H9 (cell line): ENCODE measurements at regions not wholly inside any gene's neighbourhood (a gene's known extent, or its start where the extent isn't known, plus 50 kb on each side); places are given as distances from the start of the nearest gene placed in this dataset.

Experiments used
- DNase-seq: peaks from one replicate; pipeline ENCODE4 v3.0.0-alpha.2; 2017
- H2AFZ ChIP-seq: one replicate; pipeline ENCODE4 v1.6.1; 2013; ENCODE audit warnings: mild to moderate bottlenecking, low read length, control low read depth, moderate library complexity
- H2AK5ac ChIP-seq: 2 replicates; pipeline ENCODE4 v1.6.1; 2013; ENCODE audit warnings: low read length, control low read depth, mixed read lengths; ENCODE audit not compliant: insufficient read length
- H2BK120ac ChIP-seq: one replicate; pipeline ENCODE4 v1.6.1; 2013; ENCODE audit warnings: low read depth, mild to moderate bottlenecking, low read length, control low read depth, inconsistent platforms; ENCODE audit not compliant: poor library complexity, severe bottlenecking
- H2BK12ac ChIP-seq: 2 replicates; pipeline ENCODE4 v1.6.1; 2013; ENCODE audit warnings: low read length, control low read depth, mixed read lengths, low read depth; ENCODE audit not compliant: insufficient read length
- H2BK15ac ChIP-seq: 2 replicates; pipeline ENCODE4 v1.6.1; 2013; ENCODE audit warnings: low read depth, low read length, control low read depth
- H2BK20ac ChIP-seq: one replicate; pipeline ENCODE4 v1.6.1; 2013; ENCODE audit warnings: low read depth, mild to moderate bottlenecking, low read length, control low read depth, inconsistent platforms; ENCODE audit not compliant: poor library complexity, severe bottlenecking
- H2BK5ac ChIP-seq: 2 replicates; pipeline ENCODE4 v1.6.1; 2013; ENCODE audit warnings: low read length, control low read depth, mixed read lengths; ENCODE audit not compliant: insufficient read length
- H3K14ac ChIP-seq: 2 replicates; pipeline ENCODE4 v1.6.1; 2013; ENCODE audit warnings: low read length, control low read depth; ENCODE audit not compliant: insufficient read depth
- H3K18ac ChIP-seq: 2 replicates; pipeline ENCODE4 v1.6.1; 2013; ENCODE audit warnings: low read depth, mild to moderate bottlenecking, mixed read lengths, low read length, control low read depth; ENCODE audit not compliant: insufficient read length
- H3K23ac ChIP-seq: 2 replicates; pipeline ENCODE4 v1.6.1; 2013; ENCODE audit warnings: low read length, control low read depth, mixed read lengths, low read depth; ENCODE audit not compliant: insufficient read length
- H3K23me2 ChIP-seq: 2 replicates; pipeline ENCODE4 v1.6.1; 2013; ENCODE audit warnings: low read depth, mild to moderate bottlenecking, mixed read lengths, low read length, control low read depth; ENCODE audit not compliant: insufficient read length, poor library complexity, severe bottlenecking
- H3K27ac ChIP-seq: 2 replicates; pipeline ENCODE4 v1.5.1; 2013; ENCODE audit warnings: low read length, control low read depth, mixed read lengths, low read depth; ENCODE audit not compliant: insufficient read length
- H3K27me3 ChIP-seq: 2 replicates; pipeline ENCODE4 v1.6.1; 2013; ENCODE audit warnings: low read length, control low read depth, inconsistent platforms; ENCODE audit not compliant: insufficient read depth
- H3K4ac ChIP-seq: 2 replicates; pipeline ENCODE4 v1.6.1; 2013; ENCODE audit warnings: low read depth, mild to moderate bottlenecking, control low read depth, inconsistent platforms, low read length, moderate library complexity
- H3K4me1 ChIP-seq: 2 replicates; pipeline ENCODE4 v1.6.1; 2013; ENCODE audit warnings: low read length, control low read depth, inconsistent platforms; ENCODE audit not compliant: insufficient read depth
- H3K4me2 ChIP-seq: 2 replicates; pipeline ENCODE4 v1.6.1; 2013; ENCODE audit warnings: low read length, control low read depth, mixed read lengths; ENCODE audit not compliant: insufficient read length, insufficient read depth
- H3K56ac ChIP-seq: 2 replicates; pipeline ENCODE4 v1.6.1; 2013; ENCODE audit warnings: low read depth, mild to moderate bottlenecking, mixed read lengths, low read length, control low read depth; ENCODE audit not compliant: insufficient read length
- H3K79me1 ChIP-seq: 2 replicates; pipeline ENCODE4 v1.6.1; 2013; ENCODE audit warnings: low read depth, mild to moderate bottlenecking, moderate library complexity, low read length, control low read depth, inconsistent platforms; ENCODE audit not compliant: insufficient read depth, poor library complexity, severe bottlenecking
- H3K79me2 ChIP-seq: 2 replicates; pipeline ENCODE4 v1.6.1; 2013; ENCODE audit warnings: low read length, control low read depth, inconsistent platforms; ENCODE audit not compliant: insufficient read depth
- H3K9ac ChIP-seq: 2 replicates; pipeline ENCODE4 v1.6.1; 2013; ENCODE audit warnings: low read length, control low read depth, mixed read lengths; ENCODE audit not compliant: insufficient read length; ENCODE audit errors: extremely low read depth
- H3K9me3 ChIP-seq: one replicate; pipeline ENCODE4 v1.6.1; 2013; ENCODE audit warnings: low read depth, low read length, inconsistent platforms; ENCODE audit not compliant: control insufficient read depth
- H3T11ph ChIP-seq: one replicate; pipeline ENCODE4 v1.6.1; 2013; ENCODE audit warnings: mild to moderate bottlenecking, low read length, control low read depth, inconsistent platforms
- H4K20me1 ChIP-seq: one replicate; pipeline ENCODE4 v1.6.1; 2013; ENCODE audit not compliant: control insufficient read depth, insufficient read length, insufficient read depth
- H4K5ac ChIP-seq: 2 replicates; pipeline ENCODE4 v1.6.1; 2013; ENCODE audit warnings: low read depth, mild to moderate bottlenecking, mixed read lengths, low read length, control low read depth; ENCODE audit not compliant: insufficient read length
- H4K8ac ChIP-seq: replicated peaks from 2 replicates; pipeline ENCODE4 v1.6.1; 2013; ENCODE audit warnings: low read length, control low read depth, mixed read lengths, low read depth; ENCODE audit not compliant: insufficient read length
- H4K91ac ChIP-seq: 2 replicates; pipeline ENCODE4 v1.6.1; 2013; ENCODE audit warnings: low read depth, mild to moderate bottlenecking, moderate library complexity, mixed read lengths, low read length, control low read depth; ENCODE audit not compliant: insufficient read length
- H3K27ac Mint-ChIP-seq, 3 experiments: 2 replicates in 2 of 3; 3 replicates in 1 of 3; pipeline ENCODE4 v1.8.0; 2020 to 2021; ENCODE audit warnings: mixed read lengths in 3 of 3, mild to moderate bottlenecking in 1 of 3, moderate library complexity in 1 of 3
- H3K27me3 Mint-ChIP-seq: 2 replicates; pipeline ENCODE4 v1.8.0; 2021; ENCODE audit warnings: low read depth, mild to moderate bottlenecking, moderate library complexity, mixed read lengths
- H3K36me3 Mint-ChIP-seq, 3 experiments: 2 replicates in 2 of 3; 3 replicates in 1 of 3; pipeline ENCODE4 v1.8.0; 2020 to 2021; ENCODE audit warnings: low read depth in 3 of 3, mixed read lengths in 3 of 3; ENCODE audit not compliant: insufficient read depth in 1 of 3
- H3K4me1 Mint-ChIP-seq, 2 experiments: 2 replicates each; pipeline ENCODE4 v1.8.0; 2020; ENCODE audit warnings: mixed read lengths in 2 of 2
- H3K4me3 Mint-ChIP-seq, 2 experiments: 2 replicates in 1 of 2; 3 replicates in 1 of 2; pipeline ENCODE4 v1.8.0; 2020 to 2021; ENCODE audit warnings: mild to moderate bottlenecking in 2 of 2, mixed read lengths in 2 of 2, moderate library complexity in 1 of 2
- H3K9me3 Mint-ChIP-seq, 2 experiments: 2 replicates in 1 of 2; 3 replicates in 1 of 2; pipeline ENCODE4 v1.8.0; 2020; ENCODE audit warnings: mild to moderate bottlenecking in 2 of 2, mixed read lengths in 2 of 2, moderate library complexity in 1 of 2
- WGBS: extraction: QIAGEN DNeasy Blood & Tissue Kit; methylation state at CpG from one replicate; pipeline ENCODE4 v1.1.7; 2013; ENCODE audit warnings: missing lambda C conversion rate, low lambda C conversion rate, mixed read lengths; ENCODE audit not compliant: insufficient read length; ENCODE audit errors: extremely low coverage; 5-methylcytosine and 5-hydroxymethylcytosine counted together
- TF ChIP-seq, protein P1 (sequence below): fragments of 200-600 bp; sonication (generic); conservative IDR thresholded peaks from 3 replicates; pipeline ENCODE4 v1.8.0; 2021; ENCODE audit warnings: antibody characterized with exemption, mild to moderate bottlenecking

DNA sequence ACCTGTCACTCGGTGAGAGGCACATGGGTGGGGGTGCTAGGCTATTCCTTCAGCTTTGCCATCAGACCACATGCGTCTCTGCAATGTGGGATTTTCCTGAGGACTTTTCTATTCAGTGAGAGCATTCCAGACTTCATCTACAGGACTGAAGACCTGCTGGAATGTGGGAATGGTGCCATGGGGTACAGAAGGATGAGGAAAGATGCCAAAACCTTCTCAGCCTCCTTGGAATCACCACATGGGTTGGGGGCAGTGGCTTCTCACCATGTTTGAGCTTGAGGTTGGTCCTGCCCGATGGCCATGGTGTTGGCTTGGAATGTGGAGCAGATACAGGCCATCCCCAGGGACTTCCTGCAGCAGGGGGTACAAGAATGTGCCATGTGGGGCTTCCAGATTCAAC is 80.9 kb upstream of the KLF13 start:
- Mint-ChIP-seq H3K36me3 (no peaks in the 10 kb centered on the region; a peak in 1 of 7 replicates), H3K27me3 (peaks cover 11% of the 10 kb centered on the region), H3K9me3 (no peaks in the 10 kb centered on the region; a peak in 1 of 5 replicates), H3K4me1 (no peaks in the 10 kb centered on the region), H3K4me3 (no peak overlapping the region), H3K27ac (no peak overlapping the region)
- Histone ChIP-seq H3K9ac (no peak overlapping the region), H3K14ac (no peak overlapping the region), H3K23me2 (peaks cover 2% of the 10 kb centered on the region), H4K5ac (no peak overlapping the region), H4K20me1 (no peaks in the 10 kb centered on the region), H3K4me1 (no peaks in the 10 kb centered on the region), H4K91ac (no peak overlapping the region), H3K9me3 (no peaks in the 10 kb centered on the region), H3K4me2 (no peak overlapping the region), H2AFZ (no peak overlapping the region), H3T11ph (no peak overlapping the region), H2BK120ac (no peak overlapping the region), H2BK5ac (no peak overlapping the region), H2AK5ac (no peak overlapping the region), H3K23ac (no peak overlapping the region), H3K27ac (no peak overlapping the region), H3K79me1 (no peaks in the 10 kb centered on the region), H2BK20ac (no peak overlapping the region), H3K79me2 (no peaks in the 10 kb centered on the region), H3K18ac (no peak overlapping the region), H3K4ac (no peak overlapping the region), H4K8ac (no peak overlapping the region), H3K27me3 (no peaks in the 10 kb centered on the region), H2BK12ac (no peak overlapping the region), H3K56ac (no peak overlapping the region), H2BK15ac (no peak overlapping the region)
- TF ChIP-seq, protein P1, sequence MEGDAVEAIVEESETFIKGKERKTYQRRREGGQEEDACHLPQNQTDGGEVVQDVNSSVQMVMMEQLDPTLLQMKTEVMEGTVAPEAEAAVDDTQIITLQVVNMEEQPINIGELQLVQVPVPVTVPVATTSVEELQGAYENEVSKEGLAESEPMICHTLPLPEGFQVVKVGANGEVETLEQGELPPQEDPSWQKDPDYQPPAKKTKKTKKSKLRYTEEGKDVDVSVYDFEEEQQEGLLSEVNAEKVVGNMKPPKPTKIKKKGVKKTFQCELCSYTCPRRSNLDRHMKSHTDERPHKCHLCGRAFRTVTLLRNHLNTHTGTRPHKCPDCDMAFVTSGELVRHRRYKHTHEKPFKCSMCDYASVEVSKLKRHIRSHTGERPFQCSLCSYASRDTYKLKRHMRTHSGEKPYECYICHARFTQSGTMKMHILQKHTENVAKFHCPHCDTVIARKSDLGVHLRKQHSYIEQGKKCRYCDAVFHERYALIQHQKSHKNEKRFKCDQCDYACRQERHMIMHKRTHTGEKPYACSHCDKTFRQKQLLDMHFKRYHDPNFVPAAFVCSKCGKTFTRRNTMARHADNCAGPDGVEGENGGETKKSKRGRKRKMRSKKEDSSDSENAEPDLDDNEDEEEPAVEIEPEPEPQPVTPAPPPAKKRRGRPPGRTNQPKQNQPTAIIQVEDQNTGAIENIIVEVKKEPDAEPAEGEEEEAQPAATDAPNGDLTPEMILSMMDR, result no peak
- no peak for DNase-seq
- WGBS, result no CpG with 5 or more reads among the region's 3 CpGs
